OCI-LY3 (cell line): ENCODE measurements at regions not wholly inside any gene's neighbourhood (a gene's known extent, or its start where the extent isn't known, plus 50 kb on each side); places are given as distances from the start of the nearest gene placed in this dataset.

Source experiments
- CTCF ChIP-seq: fragments of 200-600, 300-600 bp; sonication (generic); IDR thresholded peaks from 2 replicates; pipeline ENCODE4 v1.5.1; 2014; ENCODE audit warnings: antibody characterized with exemption, low read length, low read depth
- EZH2phosphoT487 ChIP-seq: fragments of 200-600 bp; shearing (Covaris generic); IDR thresholded peaks from 2 replicates; pipeline ENCODE4 v1.6.1; 2018; ENCODE audit warnings: antibody characterized with exemption, mixed run types, low read depth

GRCh38 chr7:155388561-155388960 lies 69.4 kb upstream of the EN2 start:
- TF ChIP-seq CTCF = no peak
- no peak for TF ChIP-seq EZH2phosphoT487
